ENCODE measurements at regions not wholly inside any gene's neighbourhood (a gene's known extent, or its start where the extent isn't known, plus 50 kb on each side); places are given as distances from the start of the nearest gene placed in this dataset.

DNA sequence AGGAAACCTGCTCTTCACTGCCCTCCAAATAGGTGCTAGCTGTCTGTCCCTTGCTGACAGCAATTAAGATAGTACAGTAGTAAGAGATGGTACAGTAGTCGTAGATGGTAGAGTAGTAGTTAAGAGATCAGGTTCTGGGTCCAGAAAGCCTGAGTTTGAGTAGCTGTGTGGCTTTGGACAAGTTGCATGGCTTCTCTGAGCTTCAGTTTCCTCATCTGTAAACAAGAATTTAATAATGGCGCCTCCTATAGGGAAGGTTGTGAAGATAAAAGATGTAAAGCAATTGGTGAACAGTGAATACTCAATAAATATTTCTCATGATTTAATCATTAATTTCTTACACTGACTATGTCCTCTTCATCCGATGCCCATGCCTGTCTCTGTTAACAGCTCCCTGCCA, 86.9 kb upstream of the BCL6 start:
- Histone ChIP-seq H3K27me3 (ENCODE audit: insufficient read depth, low read depth) (no peaks in the 10 kb centered on the region), H2AFZ (ENCODE audit: low read depth) (no peak overlapping the region), H4K20me1 (ENCODE audit: insufficient read depth) (no peaks in the 10 kb centered on the region), H3K4me1 (ENCODE audit: low read depth, poor library complexity, severe bottlenecking) (no peaks in the 10 kb centered on the region), H3K4me2 (no peak overlapping the region), H3K27ac (no peak overlapping the region), H3K4me3 (IDR thresholded peaks at IDR 0.05; ENCODE audit: insufficient read depth, low read depth, low read length) (no peak overlapping the region), H3K36me3 (ENCODE audit: insufficient read depth) (no peaks in the 10 kb centered on the region), H3K9ac (no peak overlapping the region), H3K79me2 (ENCODE audit: insufficient read depth, low read depth) (no peaks in the 10 kb centered on the region)
- TF ChIP-seq, protein P1, sequence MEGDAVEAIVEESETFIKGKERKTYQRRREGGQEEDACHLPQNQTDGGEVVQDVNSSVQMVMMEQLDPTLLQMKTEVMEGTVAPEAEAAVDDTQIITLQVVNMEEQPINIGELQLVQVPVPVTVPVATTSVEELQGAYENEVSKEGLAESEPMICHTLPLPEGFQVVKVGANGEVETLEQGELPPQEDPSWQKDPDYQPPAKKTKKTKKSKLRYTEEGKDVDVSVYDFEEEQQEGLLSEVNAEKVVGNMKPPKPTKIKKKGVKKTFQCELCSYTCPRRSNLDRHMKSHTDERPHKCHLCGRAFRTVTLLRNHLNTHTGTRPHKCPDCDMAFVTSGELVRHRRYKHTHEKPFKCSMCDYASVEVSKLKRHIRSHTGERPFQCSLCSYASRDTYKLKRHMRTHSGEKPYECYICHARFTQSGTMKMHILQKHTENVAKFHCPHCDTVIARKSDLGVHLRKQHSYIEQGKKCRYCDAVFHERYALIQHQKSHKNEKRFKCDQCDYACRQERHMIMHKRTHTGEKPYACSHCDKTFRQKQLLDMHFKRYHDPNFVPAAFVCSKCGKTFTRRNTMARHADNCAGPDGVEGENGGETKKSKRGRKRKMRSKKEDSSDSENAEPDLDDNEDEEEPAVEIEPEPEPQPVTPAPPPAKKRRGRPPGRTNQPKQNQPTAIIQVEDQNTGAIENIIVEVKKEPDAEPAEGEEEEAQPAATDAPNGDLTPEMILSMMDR (conservative IDR thresholded peaks at IDR 0.05; ENCODE audit: low read depth, low read length): no peak; the same call in 1 of the 2 replicates

DNA sequence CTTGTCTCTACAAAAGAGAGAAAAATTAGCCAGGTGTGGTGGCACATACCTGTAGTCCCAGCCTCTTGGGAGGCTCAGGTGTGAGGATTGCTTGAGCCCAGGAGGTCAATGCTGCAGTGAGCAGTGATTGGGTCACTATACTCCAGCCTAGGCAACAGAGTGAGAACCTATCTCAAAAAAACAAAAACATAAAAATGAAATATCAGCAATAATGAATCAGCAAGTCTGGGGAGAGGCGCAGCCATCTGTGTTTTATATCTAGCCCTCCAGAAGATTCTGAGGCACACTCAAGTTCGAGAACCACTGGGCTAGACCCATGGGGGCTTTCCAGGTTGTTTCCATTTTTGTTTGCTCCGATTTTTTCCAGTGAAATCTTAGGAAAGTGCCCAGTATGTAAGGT, 88.1 kb upstream of the BCL6 start:
- no peak overlapping the region for H3K4me3 ChIP-seq (IDR thresholded peaks at IDR 0.05; ENCODE audit: insufficient read depth, low read depth, low read length)
- TF ChIP-seq, protein P1 (conservative IDR thresholded peaks at IDR 0.05; ENCODE audit: low read depth, low read length): no peak
- H4K20me1 ChIP-seq (ENCODE audit: insufficient read depth): no peaks in the 10 kb centered on the region

DNA sequence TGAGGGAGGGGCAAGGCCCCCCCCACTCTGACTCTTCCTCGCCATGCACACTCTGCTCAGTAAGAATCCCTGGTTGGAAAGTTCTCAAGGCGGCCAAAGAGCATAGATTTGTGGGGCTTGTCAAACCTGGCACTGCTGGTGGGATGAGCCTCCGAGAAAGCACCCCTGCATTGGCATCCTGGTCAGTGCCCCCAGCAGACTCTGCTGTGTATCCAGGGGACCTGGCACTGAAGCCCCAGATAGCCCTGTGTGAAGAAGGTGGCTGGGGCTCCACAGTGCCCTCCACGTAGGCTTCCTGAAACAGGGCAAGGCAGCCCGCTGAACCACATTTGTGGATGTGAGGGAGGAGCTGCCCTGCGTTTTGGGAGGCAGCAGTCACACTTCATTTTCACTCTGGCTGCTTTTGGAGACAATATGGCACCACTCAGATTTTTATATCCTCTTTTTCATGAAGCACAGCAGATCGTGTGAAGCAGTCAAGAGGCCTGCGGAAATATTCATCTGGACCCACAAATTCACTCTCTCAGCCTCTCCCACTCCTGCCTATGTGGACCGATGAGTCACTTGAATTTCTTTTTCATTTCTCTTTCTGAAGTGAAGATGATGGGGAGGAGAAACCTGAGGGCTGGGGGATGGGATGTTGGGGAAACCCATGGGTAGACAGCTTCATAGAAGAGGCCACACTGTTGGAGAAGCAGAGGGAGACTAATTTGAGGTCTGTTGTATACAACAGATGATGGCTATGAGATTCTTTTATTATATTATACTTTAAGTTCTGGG, 88.7 kb upstream of the BCL6 start:
- no peaks in the 10 kb centered on the region for H3K36me3 ChIP-seq (ENCODE audit: insufficient read depth)
- H3K4me2 ChIP-seq: no peak overlapping the region
- H4K20me1 ChIP-seq (ENCODE audit: insufficient read depth): no peaks in the 10 kb centered on the region
- H3K79me2 ChIP-seq (ENCODE audit: insufficient read depth, low read depth): no peaks in the 10 kb centered on the region
- TF ChIP-seq, protein P1 (conservative IDR thresholded peaks at IDR 0.05; ENCODE audit: low read depth, low read length): no peak
- H3K27me3 ChIP-seq (ENCODE audit: insufficient read depth, low read depth): no peaks in the 10 kb centered on the region
- H3K27ac ChIP-seq: no peak overlapping the region
- H3K9ac ChIP-seq: no peak overlapping the region
- no peaks in the 10 kb centered on the region for H3K4me1 ChIP-seq (ENCODE audit: low read depth, poor library complexity, severe bottlenecking)
- no peak overlapping the region for H2AFZ ChIP-seq (ENCODE audit: low read depth)
- no peak overlapping the region for H3K4me3 ChIP-seq (IDR thresholded peaks at IDR 0.05; ENCODE audit: insufficient read depth, low read depth, low read length)

More for the DNA sequence above, 88.1 kb upstream of the BCL6 start:
- H3K27me3 ChIP-seq (ENCODE audit: insufficient read depth, low read depth): no peaks in the 10 kb centered on the region
- H3K27ac ChIP-seq: no peak overlapping the region
- H3K36me3 ChIP-seq (ENCODE audit: insufficient read depth): no peaks in the 10 kb centered on the region
- no peak overlapping the region for H2AFZ ChIP-seq (ENCODE audit: low read depth)
- no peak overlapping the region for H3K4me2 ChIP-seq
- H3K79me2 ChIP-seq (ENCODE audit: insufficient read depth, low read depth): no peaks in the 10 kb centered on the region
- H3K9ac ChIP-seq: no peak overlapping the region
- H3K4me1 ChIP-seq (ENCODE audit: low read depth, poor library complexity, severe bottlenecking): no peaks in the 10 kb centered on the region

DNA sequence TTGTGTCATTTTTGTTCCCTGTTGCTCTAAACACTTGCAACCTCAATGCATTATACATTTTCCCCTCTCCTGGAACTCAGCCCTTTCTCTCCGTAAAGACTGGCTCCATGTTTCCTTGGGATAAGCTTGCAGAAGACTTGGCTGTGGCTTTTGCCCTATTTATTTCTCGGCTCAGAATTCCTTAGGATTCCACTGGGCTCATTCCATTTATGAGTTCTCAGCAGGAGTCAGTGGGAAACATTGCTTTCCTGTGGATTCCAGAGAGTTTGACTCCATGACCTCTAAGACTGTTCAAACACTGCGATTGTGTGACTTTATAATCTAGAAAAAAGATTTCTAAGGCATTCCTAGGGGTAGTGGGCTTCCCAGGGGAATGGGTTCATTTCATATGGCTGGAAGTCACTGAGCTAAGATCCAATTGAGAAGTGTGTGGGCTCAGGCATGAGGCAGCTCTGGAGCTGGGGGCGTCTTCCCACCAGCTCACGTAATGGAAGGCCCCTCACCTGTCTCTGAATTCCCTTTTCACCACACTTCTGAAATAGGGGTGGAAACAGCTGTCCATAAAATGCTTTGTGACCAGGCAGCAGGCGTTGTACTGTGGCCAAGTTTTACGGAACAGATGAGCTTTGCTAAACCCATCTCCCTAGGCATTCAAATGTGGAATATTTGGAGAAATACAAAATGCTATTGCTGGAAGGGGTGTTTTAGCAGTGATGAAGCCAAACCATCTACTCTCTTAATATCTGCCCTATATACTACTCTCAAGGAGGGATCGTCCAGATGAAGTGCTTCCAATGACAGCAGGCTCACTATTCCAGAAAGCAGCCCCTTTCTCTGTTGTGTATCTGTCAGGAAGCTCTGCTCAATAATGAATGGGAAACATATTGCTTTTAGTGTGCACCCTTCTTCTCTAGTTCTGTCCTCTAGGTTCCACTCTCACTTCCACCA, 91.8 kb upstream of the BCL6 start:
- Histone ChIP-seq H2AFZ (ENCODE audit: low read depth) (no peak overlapping the region), H3K27ac (no peak overlapping the region), H3K36me3 (ENCODE audit: insufficient read depth) (no peaks in the 10 kb centered on the region), H3K4me3 (IDR thresholded peaks at IDR 0.05; ENCODE audit: insufficient read depth, low read depth, low read length) (no peak overlapping the region), H3K79me2 (ENCODE audit: insufficient read depth, low read depth) (no peaks in the 10 kb centered on the region), H4K20me1 (ENCODE audit: insufficient read depth) (no peaks in the 10 kb centered on the region), H3K27me3 (ENCODE audit: insufficient read depth, low read depth) (no peaks in the 10 kb centered on the region), H3K4me2 (no peak overlapping the region), H3K9ac (no peak overlapping the region), H3K4me1 (ENCODE audit: low read depth, poor library complexity, severe bottlenecking) (no peaks in the 10 kb centered on the region)
- TF ChIP-seq, protein P1 (conservative IDR thresholded peaks at IDR 0.05; ENCODE audit: low read depth, low read length): no peak
